Stimulated activated CD4-positive, alpha-beta T cell treated with anti-CD3 and anti-CD28 coated beads, Interleukin-1b, Interleukin-23, amount 100 ng/mL, for 4 hours (primary cell): ENCODE measurements at regions not wholly inside any gene's neighbourhood (a gene's known extent, or its start where the extent isn't known, plus 50 kb on each side); places are given as distances from the start of the nearest gene placed in this dataset.

Experiments used
- DNase-seq, 2 donors: peaks; one replicate each; pipeline ENCODE4 v3.0.0-alpha.2; 2020; ENCODE audit warnings: low read depth in 2 of 2

DNA sequence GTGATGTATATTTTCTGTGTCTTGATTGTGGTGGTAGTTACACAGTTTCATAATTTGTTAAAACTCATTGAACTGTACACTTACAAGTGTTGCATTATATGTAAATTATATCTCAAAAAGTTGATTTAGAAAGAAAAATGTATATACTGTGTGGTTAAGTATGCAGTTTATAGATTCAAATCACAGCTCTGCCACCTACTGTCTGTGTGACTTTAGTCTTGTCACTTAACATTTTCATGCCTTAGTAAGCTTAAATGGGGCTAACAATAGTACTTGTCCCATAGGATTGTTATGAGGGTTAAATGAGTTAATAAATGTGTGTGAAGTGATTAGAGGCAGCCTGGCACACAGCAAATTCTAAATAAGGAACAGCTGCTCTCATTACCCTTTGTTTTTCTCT, 120.9 kb upstream of the P2RY1 start:
- DNase-seq, result no peak

DNA sequence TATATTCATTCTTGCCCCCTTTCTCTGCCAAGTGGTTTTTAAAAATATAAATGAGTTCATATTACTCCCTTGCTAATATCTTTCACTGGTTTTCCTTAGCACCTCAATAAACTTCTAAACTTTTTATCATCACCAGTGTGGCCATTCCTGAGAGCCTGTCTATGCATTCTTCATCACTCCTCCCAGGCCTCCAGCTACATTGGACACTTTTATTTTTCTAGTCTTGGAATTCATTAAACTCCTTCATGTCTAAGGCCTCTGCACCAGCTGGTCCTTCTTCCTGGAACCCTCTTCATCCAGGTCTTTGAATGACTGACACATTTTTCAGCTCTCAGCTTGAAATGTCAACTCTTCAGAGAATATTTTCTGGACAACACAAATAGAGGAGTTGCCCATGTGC, 120.4 kb upstream of the P2RY1 start:
- no peak for DNase-seq

DNA sequence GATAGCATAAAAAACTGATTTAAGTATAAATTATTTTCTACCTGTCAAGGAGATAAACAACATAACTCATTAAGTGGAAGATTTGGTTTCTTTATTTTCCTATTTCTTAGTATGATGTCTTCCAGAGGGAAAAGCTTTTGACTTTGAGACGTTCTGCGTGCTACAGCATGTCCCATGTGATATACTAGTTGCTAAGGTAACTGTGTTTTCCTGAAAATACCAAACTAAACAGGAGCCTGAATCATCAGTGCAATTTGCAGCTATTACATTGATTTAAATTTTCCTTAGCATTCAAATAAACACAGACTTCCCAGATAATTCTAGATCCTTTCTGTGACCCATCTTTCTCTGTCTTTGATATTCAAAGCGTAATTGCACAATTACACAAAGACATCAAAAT, 117.7 kb upstream of the P2RY1 start:
- no peak for DNase-seq

DNA sequence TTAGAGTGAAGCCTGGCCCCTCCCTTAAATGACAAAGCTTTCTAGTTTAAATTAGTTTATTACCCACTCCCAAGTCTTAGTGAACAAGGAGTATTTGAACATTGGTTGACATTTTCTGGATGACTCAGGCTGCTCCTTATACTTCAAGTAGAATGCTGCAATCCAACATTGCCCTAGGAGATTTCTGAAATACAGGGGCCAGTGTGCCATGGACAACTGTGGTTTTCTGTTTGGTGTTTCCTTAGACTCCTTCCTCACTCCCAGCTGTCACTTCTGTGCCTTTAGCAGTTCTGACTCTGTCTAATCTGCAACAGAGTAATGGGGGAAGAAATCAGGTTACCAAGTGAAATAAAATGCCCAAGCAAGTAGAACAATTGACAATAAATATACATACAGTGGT, 116.1 kb upstream of the P2RY1 start:
- no peak for DNase-seq

DNA sequence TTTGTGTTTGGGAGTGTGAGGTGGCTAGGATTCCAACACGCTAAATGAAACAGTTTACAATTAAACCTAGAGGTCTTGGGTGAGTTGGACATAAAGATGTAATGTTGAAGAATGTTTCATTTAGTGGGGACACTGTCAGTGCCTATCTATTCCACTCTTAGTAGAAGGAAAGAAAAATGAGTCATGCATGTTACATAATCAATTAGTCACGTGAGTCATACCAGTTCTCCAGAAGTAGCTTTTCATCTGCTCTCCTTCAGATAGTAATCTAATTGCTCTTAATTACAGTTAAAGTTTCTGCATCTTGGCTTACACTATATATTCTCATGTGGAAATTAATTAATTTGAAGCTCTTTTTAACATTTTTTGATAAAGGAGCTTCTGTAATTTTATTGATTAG, 115.7 kb upstream of the P2RY1 start:
- no peak for DNase-seq

DNA sequence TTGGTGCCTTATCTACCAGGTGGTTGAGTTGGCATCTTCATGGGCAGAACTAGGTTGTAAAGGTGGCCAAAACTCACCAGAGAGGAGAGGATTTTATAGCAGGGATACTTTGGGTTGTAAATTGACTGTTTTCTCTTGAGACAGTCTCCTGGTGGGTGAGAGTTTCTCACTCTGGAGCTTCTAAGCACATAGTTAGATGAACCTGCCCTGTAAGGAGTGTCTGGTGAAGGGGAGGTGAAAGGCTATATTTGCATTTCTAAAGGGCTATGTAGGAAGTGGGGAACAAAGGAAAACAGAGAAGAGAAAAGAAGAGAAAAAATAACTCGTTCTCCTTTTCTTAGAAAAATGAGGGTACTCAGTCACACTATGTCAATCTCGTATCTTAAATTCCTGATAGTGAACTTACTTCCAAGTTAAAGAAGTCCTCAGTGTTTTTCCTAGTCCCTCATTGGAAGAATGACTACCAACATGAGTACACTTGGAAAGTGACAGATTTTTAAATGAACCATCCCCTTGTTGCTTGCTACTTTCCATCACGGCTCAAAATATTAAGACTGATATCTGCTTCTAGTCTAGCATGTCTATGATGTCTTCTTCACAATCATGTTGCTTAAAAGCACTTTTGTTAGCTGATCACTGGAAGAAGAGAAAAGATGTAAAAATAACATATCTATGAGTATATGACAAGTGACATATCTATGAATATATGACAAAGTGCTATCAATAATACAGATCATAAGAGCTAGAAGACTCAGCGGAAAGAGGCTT, 113.8 kb upstream of the P2RY1 start:
- no peak for DNase-seq

DNA sequence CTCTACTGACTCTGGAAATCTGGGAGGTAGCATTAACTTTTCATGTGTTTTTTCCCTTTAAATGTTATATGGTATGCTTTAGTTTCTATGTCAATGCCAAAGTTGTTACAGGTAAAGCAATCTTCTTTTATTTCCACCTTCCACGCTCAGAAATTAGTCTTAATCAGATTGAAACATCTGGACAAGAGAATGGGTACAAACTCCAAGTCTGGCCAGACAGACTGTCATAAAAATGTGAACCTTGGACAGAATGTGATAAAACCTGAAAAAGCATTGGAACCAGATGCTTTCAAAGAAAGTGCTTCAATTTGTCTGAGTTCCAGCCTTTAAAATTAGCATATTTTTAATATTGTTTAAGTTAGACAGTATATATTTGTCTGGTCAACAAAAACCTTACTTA, 110.7 kb upstream of the P2RY1 start:
- DNase-seq, result no peak

DNA sequence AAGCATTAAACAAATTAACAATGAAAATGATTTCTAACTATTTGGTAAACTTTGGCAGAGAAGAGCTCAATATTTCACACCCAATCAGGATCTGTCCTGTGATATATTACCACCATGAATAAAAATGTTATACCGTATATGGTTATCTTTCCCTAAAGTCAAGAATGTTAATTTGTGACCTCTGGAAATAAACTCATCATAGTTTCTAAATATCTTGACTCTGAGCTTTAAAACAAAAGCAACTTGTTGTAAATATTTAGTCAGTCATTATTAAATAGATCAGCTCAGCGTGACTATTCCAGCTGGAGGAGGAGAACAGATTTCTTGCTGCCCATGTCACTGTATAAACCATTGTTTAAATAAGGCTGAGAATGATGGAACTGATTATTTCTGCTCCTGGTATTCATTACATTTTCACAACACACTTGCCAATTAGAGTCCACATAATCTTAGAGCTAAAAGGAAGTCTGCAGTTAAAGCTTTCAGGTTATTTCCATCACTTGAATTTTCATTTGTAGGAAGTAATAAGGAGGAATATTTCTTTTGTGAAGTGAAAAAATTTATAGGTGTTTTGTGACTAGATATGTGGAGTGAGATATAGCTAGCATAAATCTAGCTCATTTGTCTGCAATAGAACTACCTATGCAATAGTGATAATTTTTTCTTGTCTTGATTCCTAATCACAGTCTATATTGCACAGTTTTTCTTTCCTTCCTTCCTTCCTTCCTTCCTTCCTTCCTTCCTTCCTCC, 106.5 kb upstream of the P2RY1 start:
- no peak for DNase-seq

DNA sequence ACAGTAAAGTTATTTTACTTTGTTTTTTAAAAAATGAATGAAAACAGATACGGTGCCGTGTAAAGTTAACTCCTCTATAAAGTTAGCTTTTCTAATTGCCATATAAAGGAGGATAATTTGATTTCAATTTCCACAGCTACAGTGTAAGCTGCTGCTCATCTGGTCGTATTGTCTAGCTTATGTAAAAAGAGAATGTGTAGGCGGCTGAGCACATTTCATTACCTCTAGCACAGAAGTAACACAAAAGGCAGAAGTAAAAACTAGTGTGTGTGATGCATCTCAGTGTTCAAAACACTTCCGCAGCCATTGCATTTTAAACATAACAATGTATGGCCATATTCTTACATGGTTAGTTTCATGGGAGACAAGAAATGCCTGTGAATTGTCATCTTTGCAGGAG, 105.0 kb upstream of the P2RY1 start:
- no peak for DNase-seq

DNA sequence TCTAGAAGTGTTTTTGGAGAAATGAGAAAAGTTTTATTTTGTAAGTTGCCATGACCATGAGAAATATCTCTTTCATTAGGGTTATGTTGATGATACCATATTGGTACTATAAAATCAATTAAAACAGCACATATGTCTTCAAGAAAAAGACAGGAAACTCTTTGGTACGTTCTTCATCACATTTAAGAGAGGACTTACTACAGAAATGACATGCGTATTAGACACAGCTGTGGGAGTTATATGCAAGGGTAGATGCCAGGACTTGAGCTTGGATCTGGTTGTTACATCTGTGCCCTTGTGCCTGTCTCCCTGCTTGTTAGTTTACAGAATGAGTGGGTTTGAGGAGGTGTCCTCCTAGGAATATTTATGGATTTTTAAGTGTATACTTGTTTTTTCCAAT, 103.4 kb upstream of the P2RY1 start:
- no peak for DNase-seq

DNA sequence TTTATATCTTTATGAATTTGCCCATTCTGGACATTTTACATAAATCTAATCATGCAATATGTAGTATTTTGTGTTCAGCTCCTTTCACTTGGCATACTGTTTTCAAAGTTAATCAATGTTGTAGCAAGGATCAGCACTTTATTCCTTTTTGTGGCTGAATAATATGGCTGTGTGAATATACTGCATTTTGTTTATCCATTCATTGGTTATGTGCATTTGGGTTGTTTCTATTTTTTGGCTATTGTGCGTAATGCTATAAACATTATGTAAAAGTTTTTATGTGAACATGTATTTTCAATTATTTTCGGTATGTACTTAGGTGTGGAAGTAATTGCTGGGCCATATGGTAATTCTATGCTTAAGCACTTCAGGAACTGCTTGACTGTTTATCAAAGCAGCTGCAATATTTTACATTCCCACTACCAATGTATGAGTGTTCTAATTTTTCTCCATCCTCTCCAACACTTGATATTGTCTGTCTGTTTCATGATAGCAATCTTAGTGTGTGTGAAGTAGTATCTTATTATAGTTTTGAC, 101.3 kb upstream of the P2RY1 start:
- no peak for DNase-seq

DNA sequence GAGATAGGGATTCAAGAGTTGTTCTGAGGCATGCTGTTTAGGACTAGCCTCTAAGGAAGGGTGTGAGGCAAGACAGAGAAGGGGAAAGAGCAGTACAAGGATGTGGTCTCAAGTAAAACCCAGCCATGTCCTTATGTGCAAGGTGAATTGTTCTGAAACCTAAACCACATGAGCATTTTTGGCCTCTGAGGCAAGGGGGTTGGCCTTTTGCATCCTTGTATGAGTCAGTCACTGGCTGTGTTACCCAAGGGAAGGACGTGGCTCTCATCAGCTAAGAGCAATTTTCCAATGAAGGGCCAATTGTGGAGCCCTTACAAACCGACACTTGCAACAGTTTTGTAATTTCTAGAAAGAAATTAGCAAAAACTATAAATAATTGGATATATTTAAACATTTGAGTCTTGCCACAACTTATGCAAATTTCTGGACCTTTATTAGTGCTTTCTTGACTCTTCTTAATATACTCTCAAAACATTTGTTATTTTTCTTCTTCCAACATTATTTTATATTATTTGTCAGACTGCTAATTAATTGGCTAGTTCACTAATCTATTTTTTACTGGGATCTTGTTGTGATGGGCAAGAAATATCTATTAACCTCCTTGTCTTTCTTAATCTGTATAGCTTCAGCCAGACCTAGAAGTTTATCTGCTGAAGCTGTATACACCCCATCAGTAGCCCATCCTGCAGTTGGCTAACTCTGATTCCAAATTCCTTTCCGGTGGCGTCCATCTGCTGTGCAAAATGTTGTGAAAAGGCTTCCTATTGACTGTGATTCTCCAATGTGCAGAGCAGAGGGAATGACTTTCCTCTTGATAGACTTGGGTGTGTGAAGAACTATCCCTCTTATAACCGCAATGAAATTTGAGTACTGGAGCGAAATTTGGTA, 97.7 kb upstream of the P2RY1 start:
- no peak for DNase-seq

DNA sequence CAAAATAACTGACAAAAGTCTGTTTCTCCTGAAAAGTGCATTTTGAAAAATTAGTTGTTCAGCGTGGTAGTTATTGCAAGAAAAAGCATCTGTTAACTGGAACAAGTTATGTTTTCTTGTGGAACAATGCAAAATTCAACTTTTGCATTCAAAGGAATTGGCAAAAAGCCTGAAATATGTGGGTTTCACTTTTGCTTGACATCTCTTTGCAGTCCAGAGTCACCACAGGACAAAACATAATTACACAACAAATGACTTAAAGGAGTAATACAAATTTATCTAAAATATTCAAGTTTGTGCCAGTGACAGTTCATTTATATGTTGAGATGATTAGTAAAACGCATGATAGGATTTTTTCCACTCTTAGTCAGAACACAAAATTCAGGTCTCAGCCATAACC, 96.3 kb upstream of the P2RY1 start:
- DNase-seq, result no peak

DNA sequence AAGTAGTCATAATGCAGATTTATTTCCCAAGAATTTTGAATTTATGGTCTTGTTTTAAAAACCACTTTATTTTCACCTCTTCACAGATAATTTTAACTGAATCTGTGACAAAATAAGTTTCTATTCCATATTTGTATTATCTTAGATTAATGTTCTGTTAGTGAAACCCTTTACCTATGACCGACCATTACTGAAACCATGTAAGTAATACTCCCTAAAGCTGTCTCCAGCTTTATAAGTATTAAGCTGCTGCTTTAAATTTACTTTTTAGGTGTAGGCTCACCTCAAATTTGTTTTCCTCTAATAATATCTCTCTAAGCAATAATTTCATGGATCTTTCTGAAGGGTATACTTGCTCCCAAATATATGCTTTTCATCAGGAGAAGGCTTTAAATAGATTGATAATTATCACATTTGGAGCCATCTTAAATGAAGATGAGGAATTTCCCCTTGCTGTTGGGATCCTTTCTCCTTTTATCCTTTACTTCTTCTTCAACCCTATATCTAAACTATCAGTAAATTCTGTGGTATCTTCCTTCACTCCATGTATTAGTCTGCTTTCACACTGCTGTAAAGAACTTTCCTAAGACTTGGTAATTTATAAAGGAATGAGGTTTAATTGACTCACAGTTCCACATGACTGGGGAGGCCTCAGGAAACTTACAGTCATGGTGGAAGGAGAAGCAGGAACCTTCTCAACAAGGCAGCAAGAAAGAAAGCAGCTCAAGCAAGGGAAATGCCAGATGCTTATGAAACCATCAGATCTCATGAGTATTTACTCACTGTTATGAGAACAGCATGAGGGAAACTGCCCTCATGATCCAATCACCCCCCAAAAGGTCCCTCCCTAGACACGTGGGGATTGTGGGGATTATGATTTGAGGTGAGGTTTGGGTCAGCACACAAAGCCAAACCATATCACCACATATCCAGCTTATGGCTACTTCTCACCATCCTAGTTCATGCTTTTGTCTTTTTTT, 92.3 kb upstream of the P2RY1 start:
- DNase-seq, result no peak

DNA sequence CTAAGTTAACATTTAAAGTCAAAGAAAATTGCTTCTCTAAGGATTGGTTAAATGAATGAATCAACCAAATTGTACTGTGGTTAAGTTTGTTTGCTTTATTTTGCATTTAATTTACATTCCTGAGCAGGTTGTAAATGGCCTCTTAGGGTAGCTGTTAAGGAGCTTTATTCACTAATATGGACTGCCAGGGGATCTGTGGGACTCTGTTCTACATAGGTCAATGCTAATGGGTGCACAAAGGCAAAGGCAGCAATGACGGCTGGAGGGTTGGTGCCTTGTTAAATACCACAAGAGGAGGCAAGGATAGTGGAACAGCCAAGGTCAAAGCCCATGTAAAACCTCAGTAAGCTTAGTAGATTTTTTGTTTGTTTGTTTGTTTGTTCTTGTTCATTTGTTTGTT, 89.3 kb upstream of the P2RY1 start:
- DNase-seq, result no peak

DNA sequence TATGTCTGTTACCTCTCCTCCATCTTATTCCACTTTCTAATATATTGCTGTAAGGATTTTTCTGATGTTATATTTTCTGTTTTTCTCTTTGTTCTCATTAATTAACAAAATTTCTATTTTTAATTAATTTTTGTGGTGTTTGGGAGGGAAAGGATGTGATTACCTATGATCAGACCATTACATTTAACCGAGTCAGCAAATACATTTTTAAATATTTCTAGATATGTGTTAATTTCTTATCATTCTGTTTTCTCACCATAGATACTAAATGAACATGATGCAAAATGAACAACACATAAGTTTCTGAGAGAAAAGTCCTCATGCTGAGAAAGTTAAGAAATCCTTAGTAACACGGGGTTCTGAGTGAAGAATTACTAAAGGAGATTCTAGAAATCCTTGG, 80.6 kb upstream of the P2RY1 start:
- DNase-seq, result no peak

DNA sequence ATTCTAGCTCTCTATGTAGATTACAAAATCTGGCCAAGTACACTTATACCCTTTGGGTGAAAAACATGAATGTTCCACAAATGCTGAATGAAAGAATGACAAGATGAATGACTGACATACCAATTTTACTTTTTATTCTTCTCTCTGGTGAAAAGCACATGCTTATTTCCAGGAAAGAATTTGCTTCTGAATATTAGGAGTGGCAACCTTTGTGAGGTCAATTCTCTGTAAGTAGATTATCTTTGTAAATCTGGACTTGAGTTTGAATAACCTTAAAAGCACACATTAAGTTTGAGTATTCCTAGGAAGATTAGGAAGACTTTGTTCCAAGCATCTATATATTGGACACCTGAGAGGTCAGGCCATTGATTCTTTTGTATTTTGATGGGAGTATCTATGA, 78.1 kb upstream of the P2RY1 start:
- DNase-seq, result no peak

DNA sequence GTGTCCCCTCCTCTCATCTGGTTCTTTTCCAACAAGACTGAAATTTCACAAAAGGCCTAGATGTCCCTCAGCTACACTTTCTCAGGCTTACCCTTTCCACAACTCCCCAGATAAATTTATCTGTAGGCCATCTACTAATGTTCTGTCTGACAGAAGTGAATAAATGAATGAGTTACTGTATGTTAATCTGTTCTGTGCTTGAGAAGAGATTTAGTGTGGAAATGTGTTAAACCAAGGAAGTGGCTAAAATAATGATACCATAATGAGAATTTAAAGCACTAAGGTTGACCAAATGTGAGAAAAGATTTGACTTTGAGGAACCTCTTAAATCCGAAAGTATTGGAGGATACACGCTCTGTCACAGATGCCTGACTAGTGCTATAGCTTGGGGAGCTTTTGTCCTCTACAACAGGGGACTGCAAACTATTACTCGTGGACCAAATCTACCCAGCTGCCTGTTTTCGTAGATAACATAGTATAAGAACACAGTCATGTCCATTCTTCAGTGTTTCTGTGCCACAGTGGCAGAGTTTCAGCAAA, 74.8 kb upstream of the P2RY1 start:
- DNase-seq, result no peak

DNA sequence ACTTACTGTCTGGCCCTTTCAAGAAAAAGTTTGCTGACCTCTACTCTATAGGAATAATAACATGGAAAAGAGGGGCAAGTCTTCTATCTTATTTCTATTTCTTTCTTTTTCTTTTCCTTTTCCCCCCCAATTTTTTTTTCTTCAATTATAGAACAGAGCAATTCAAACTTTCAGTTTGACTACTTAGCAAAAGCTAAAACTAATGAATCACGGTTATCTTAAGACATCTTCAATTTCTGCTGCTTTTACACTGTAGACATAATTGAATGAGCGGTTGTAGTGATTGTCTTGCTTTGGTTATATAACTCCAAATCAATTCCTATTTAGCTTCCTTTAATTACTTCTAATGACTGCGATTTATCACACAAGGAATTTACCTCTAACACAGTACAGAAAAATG, 74.3 kb upstream of the P2RY1 start:
- no peak for DNase-seq

DNA sequence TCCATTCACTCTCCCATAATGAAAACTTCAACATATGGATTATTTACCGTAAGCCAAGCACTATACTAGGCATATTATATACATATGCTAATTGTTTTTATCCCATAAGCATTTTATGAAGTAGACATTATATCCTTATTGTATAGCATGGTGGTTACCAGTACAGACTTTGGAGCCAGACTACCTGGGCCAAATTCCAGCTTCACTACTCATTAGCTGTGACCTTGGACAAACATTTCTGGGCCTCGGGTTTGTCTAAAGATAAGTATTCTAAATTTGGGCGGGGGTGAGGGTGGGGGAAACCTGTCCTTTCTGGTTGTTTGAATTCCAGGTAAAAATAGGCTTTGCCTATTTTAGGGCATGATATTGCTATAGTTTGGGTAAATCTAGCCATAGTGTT, 66.5 kb upstream of the P2RY1 start:
- DNase-seq, result no peak

DNA sequence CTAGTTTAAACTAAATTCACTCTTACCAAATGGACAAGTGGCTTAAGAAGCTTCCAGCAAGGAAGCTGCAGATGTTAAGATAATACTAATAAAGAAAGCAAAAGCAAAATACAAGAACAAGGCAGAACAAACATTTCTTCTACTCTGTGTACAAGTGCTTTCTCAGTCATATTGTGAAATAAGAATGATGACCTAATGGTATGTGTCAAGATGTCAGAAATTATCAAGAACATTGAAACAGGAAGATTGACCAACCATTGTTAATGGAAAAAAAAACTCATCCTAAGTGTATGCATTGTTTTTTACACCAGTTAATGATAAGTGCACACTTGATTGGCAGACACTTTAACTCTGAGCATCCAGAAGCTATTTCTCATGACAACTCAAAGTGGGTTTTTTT, 65.4 kb upstream of the P2RY1 start:
- no peak for DNase-seq
